ENCODE measurements at regions not wholly inside any gene's neighbourhood (a gene's known extent, or its start where the extent isn't known, plus 50 kb on each side); places are given as distances from the start of the nearest gene placed in this dataset.

DNA sequence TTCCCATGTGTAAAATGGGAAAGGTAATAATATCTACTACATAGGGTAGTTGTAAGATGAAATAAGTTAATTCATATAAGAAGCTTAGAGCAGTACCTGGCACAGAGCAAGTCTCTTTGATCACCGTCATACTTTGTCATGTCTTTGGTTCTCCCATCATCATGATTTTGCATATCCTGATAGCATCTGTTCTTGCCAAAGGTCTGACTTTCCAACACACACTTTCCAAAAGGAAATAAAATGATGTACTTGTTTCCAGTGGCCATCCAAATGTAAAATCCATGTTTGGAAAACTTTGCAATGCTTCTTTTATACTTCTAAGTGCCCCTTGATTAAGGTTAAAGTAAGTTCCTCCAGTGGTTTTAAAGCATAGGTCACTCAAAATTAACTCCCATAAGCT, 266.9 kb upstream of the PTGER4 start:
- H3K36me3 ChIP-seq (ENCODE audit: control insufficient read depth in 1 of 2, insufficient read depth in 2 of 2, low read length in 2 of 2) = no peaks in the 10 kb centered on the region
- H3K27me3 ChIP-seq (ENCODE audit: low read depth, low read length) = no peaks in the 10 kb centered on the region
- no peaks in the 10 kb centered on the region for H3K4me1 ChIP-seq (ENCODE audit: control insufficient read depth in 1 of 2, insufficient read depth in 2 of 2, low read length in 2 of 2)
- no peak overlapping the region for H3K27ac ChIP-seq (ENCODE audit: low read length)
- H3K9me3 ChIP-seq (ENCODE audit: control insufficient read depth in 1 of 2, low read length in 2 of 2) = no peaks in the 10 kb centered on the region
- no peak overlapping the region for H3K4me3 ChIP-seq (ENCODE audit: low read depth in 1 of 2, low read length in 2 of 2)

- H3K4me3 ChIP-seq (ENCODE audit: low read depth in 1 of 2, low read length in 2 of 2) = no peak overlapping the region
Observed at GRCh38 chr5:40410964-40411635, 268.6 kb upstream of the PTGER4 start.

GRCh38 chr5:40410231-40410861, 269.4 kb upstream of the PTGER4 start:
- H3K9me3 ChIP-seq (ENCODE audit: control insufficient read depth in 1 of 2, low read length in 2 of 2) = no peaks in the 10 kb centered on the region
- H3K4me3 ChIP-seq (ENCODE audit: low read depth in 1 of 2, low read length in 2 of 2) = no peak overlapping the region
- H3K36me3 ChIP-seq (ENCODE audit: control insufficient read depth in 1 of 2, insufficient read depth in 2 of 2, low read length in 2 of 2) = no peaks in the 10 kb centered on the region
- H3K27ac ChIP-seq (ENCODE audit: low read length) = peak overlapping the region; percentile 33
- H3K27me3 ChIP-seq (ENCODE audit: low read depth, low read length) = no peaks in the 10 kb centered on the region
- H3K4me1 ChIP-seq (ENCODE audit: control insufficient read depth in 1 of 2, insufficient read depth in 2 of 2, low read length in 2 of 2) = no peaks in the 10 kb centered on the region

More at GRCh38 chr5:40410964-40411635, 268.6 kb upstream of the PTGER4 start:
- no peaks in the 10 kb centered on the region for H3K4me1 ChIP-seq (ENCODE audit: control insufficient read depth in 1 of 2, insufficient read depth in 2 of 2, low read length in 2 of 2)
- no peaks in the 10 kb centered on the region for H3K36me3 ChIP-seq (ENCODE audit: control insufficient read depth in 1 of 2, insufficient read depth in 2 of 2, low read length in 2 of 2)
- H3K9me3 ChIP-seq (ENCODE audit: control insufficient read depth in 1 of 2, low read length in 2 of 2) = no peaks in the 10 kb centered on the region
- no peaks in the 10 kb centered on the region for H3K27me3 ChIP-seq (ENCODE audit: low read depth, low read length)
- peak overlapping the region; percentile 33 for H3K27ac ChIP-seq (ENCODE audit: low read length)

DNA sequence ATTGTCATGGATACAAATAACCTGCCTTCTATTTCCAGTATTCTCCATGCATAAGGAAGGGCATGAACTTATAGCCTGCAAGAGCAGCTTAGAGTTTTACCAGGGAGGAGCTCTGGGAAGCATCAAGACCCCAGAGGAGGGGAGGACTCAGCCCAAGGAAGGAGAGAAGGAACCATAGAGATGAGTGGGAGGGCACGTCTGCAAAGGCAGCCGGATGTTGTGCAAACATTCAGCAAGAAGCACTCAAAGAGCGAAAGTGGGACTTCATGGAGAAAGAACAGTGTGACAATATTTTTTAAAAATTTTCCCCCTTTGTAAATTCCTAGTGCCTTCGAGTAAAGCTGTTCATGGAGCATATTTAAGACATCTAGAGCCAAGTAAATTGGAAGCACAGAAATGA, 270.1 kb upstream of the PTGER4 start:
- no peaks in the 10 kb centered on the region for H3K9me3 ChIP-seq (ENCODE audit: control insufficient read depth in 1 of 2, low read length in 2 of 2)
- no peak overlapping the region for H3K4me3 ChIP-seq (ENCODE audit: low read depth in 1 of 2, low read length in 2 of 2)
- H3K4me1 ChIP-seq (ENCODE audit: control insufficient read depth in 1 of 2, insufficient read depth in 2 of 2, low read length in 2 of 2) = no peaks in the 10 kb centered on the region
- H3K36me3 ChIP-seq (ENCODE audit: control insufficient read depth in 1 of 2, insufficient read depth in 2 of 2, low read length in 2 of 2) = no peaks in the 10 kb centered on the region
- no peak overlapping the region for H3K27ac ChIP-seq (ENCODE audit: low read length)
- H3K27me3 ChIP-seq (ENCODE audit: low read depth, low read length) = no peaks in the 10 kb centered on the region

GRCh38 chr5:40406741-40407211, 272.9 kb upstream of the PTGER4 start:
- Histone ChIP-seq H3K27ac (ENCODE audit: low read length) (peak overlapping the region; percentile 68), H3K27me3 (ENCODE audit: low read depth, low read length) (no peaks in the 10 kb centered on the region), H3K4me3 (ENCODE audit: low read depth in 1 of 2, low read length in 2 of 2) (no peak overlapping the region), H3K4me1 (ENCODE audit: control insufficient read depth in 1 of 2, insufficient read depth in 2 of 2, low read length in 2 of 2) (no peaks in the 10 kb centered on the region), H3K36me3 (ENCODE audit: control insufficient read depth in 1 of 2, insufficient read depth in 2 of 2, low read length in 2 of 2) (no peaks in the 10 kb centered on the region), H3K9me3 (ENCODE audit: control insufficient read depth in 1 of 2, low read length in 2 of 2) (no peaks in the 10 kb centered on the region)

DNA sequence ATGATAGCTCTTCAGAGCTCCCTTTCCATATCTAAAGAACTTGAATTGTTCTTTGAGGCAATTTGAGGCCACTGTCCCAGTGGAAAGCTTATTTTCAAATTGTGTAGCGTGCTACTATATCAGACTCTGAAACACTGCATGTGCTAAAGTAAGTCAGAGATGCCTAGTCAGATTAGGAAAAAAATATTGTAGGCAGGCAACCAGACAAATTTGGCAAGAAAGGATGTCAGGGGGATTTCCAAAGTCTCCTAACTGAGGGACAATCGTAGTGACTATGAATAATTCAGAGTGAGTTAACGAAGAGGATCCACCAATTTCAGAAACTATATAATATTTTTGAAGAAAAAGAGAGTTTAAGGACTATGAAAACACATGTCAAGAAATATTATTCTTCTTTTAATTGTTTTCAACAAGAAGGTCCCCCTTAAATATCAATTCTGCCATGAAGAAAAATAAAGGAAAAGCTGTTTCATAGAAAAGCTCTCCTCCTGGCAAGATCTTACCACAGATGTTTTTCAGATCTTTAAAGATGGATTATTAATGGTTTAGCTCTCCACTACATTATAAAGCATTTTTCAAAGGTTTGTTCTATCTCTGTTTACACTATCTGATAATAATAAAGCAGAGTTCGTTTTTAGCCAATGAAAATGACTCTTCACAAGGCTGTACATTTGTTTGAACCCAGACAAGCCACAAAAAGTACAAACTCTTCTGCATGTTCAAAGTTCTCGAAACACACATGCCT, 273.5 kb upstream of the PTGER4 start:
- no peaks in the 10 kb centered on the region for H3K4me1 ChIP-seq (ENCODE audit: control insufficient read depth in 1 of 2, insufficient read depth in 2 of 2, low read length in 2 of 2)
- H3K27ac ChIP-seq (ENCODE audit: low read length) = peak overlapping the region; percentile 68

GRCh38 chr5:40405230-40405629, 274.5 kb upstream of the PTGER4 start:
- H3K27ac ChIP-seq (ENCODE audit: low read length) = peak overlapping the region; percentile 68
- no peaks in the 10 kb centered on the region for H3K4me1 ChIP-seq (ENCODE audit: control insufficient read depth in 1 of 2, insufficient read depth in 2 of 2, low read length in 2 of 2)
- no peaks in the 10 kb centered on the region for H3K27me3 ChIP-seq (ENCODE audit: low read depth, low read length)
- H3K9me3 ChIP-seq (ENCODE audit: control insufficient read depth in 1 of 2, low read length in 2 of 2) = no peaks in the 10 kb centered on the region
- no peak overlapping the region for H3K4me3 ChIP-seq (ENCODE audit: low read depth in 1 of 2, low read length in 2 of 2)
- no peaks in the 10 kb centered on the region for H3K36me3 ChIP-seq (ENCODE audit: control insufficient read depth in 1 of 2, insufficient read depth in 2 of 2, low read length in 2 of 2)

More for the DNA sequence above, 273.5 kb upstream of the PTGER4 start:
- Histone ChIP-seq H3K4me3 (ENCODE audit: low read depth in 1 of 2, low read length in 2 of 2) (no peak overlapping the region), H3K27me3 (ENCODE audit: low read depth, low read length) (no peaks in the 10 kb centered on the region), H3K9me3 (ENCODE audit: control insufficient read depth in 1 of 2, low read length in 2 of 2) (no peaks in the 10 kb centered on the region), H3K36me3 (ENCODE audit: control insufficient read depth in 1 of 2, insufficient read depth in 2 of 2, low read length in 2 of 2) (no peaks in the 10 kb centered on the region)

DNA sequence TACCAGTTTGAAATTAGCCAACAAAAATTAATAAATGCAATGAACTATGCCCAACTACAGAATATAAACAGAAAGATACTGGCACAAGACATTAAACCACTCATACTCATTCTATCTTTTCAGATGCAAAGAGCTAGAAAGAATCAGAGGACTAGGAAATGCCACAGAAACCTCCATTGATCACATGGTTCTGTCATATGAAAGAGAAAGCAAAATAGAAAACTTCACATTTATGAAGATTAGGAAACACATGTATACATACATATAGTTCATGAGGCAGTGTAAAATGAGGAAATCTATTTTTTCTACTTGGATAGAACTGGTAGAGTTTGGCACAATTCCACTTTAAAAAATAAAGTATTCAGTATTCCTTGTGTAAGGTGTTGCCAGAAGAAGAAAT, 275.1 kb upstream of the PTGER4 start:
- H3K27me3 ChIP-seq (ENCODE audit: low read depth, low read length) = no peaks in the 10 kb centered on the region
- no peaks in the 10 kb centered on the region for H3K4me1 ChIP-seq (ENCODE audit: control insufficient read depth in 1 of 2, insufficient read depth in 2 of 2, low read length in 2 of 2)
- H3K36me3 ChIP-seq (ENCODE audit: control insufficient read depth in 1 of 2, insufficient read depth in 2 of 2, low read length in 2 of 2) = no peaks in the 10 kb centered on the region
- H3K4me3 ChIP-seq (ENCODE audit: low read depth in 1 of 2, low read length in 2 of 2) = no peak overlapping the region
- H3K9me3 ChIP-seq (ENCODE audit: control insufficient read depth in 1 of 2, low read length in 2 of 2) = no peaks in the 10 kb centered on the region
- H3K27ac ChIP-seq (ENCODE audit: low read length) = no peak overlapping the region

GRCh38 chr5:40402007-40402364, 277.7 kb upstream of the PTGER4 start:
- no peaks in the 10 kb centered on the region for H3K9me3 ChIP-seq (ENCODE audit: control insufficient read depth in 1 of 2, low read length in 2 of 2)
- H3K4me3 ChIP-seq (ENCODE audit: low read depth in 1 of 2, low read length in 2 of 2) = no peak overlapping the region
- no peak overlapping the region for H3K27ac ChIP-seq (ENCODE audit: low read length)
- no peaks in the 10 kb centered on the region for H3K4me1 ChIP-seq (ENCODE audit: control insufficient read depth in 1 of 2, insufficient read depth in 2 of 2, low read length in 2 of 2)
- no peaks in the 10 kb centered on the region for H3K27me3 ChIP-seq (ENCODE audit: low read depth, low read length)
- no peaks in the 10 kb centered on the region for H3K36me3 ChIP-seq (ENCODE audit: control insufficient read depth in 1 of 2, insufficient read depth in 2 of 2, low read length in 2 of 2)

- Histone ChIP-seq H3K27ac (ENCODE audit: low read length) (no peak overlapping the region), H3K4me1 (ENCODE audit: control insufficient read depth in 1 of 2, insufficient read depth in 2 of 2, low read length in 2 of 2) (no peaks in the 10 kb centered on the region), H3K36me3 (ENCODE audit: control insufficient read depth in 1 of 2, insufficient read depth in 2 of 2, low read length in 2 of 2) (no peaks in the 10 kb centered on the region), H3K9me3 (ENCODE audit: control insufficient read depth in 1 of 2, low read length in 2 of 2) (no peaks in the 10 kb centered on the region), H3K4me3 (ENCODE audit: low read depth in 1 of 2, low read length in 2 of 2) (no peak overlapping the region), H3K27me3 (ENCODE audit: low read depth, low read length) (no peaks in the 10 kb centered on the region)
Observed at GRCh38 chr5:40401284-40402006, 278.3 kb upstream of the PTGER4 start.

- Histone ChIP-seq H3K36me3 (ENCODE audit: control insufficient read depth in 1 of 2, insufficient read depth in 2 of 2, low read length in 2 of 2) (no peaks in the 10 kb centered on the region), H3K9me3 (ENCODE audit: control insufficient read depth in 1 of 2, low read length in 2 of 2) (no peaks in the 10 kb centered on the region), H3K27ac (ENCODE audit: low read length) (no peak overlapping the region), H3K4me1 (ENCODE audit: control insufficient read depth in 1 of 2, insufficient read depth in 2 of 2, low read length in 2 of 2) (no peaks in the 10 kb centered on the region), H3K4me3 (ENCODE audit: low read depth in 1 of 2, low read length in 2 of 2) (no peak overlapping the region), H3K27me3 (ENCODE audit: low read depth, low read length) (no peaks in the 10 kb centered on the region)
Observed at GRCh38 chr5:40400245-40400644, 279.5 kb upstream of the PTGER4 start.

Measured in muscle layer of duodenum (tissue), 2 donors.